Astrocyte (in vitro differentiated cells and primary cell): ENCODE measurements at regions not wholly inside any gene's neighbourhood (a gene's known extent, or its start where the extent isn't known, plus 50 kb on each side); places are given as distances from the start of the nearest gene placed in this dataset.
"Not testable (repeated sequence)": the region's sequence is repeated elsewhere in the genome, so short reads cannot be mapped to it uniquely, and the experiment has no call there.

Experiments
- DNase-seq: peaks from one replicate; pipeline ENCODE4 v3.0.0-alpha.2; 2010; ENCODE audit warnings: low read depth
- FAIRE-seq: peaks from 2 replicates; lab custom pipeline; 2011; peaks lifted over from hg19 to GRCh38; lab: Jason Lieb, UNC
- H2AFZ ChIP-seq: 2 replicates; pipeline ENCODE4 v1.6.0; 2012; ENCODE audit warnings: low read depth, low read length, inconsistent platforms
- H3K27ac ChIP-seq: 2 replicates; pipeline ENCODE4 v1.5.1; 2011; ENCODE audit warnings: low read depth, low read length, inconsistent platforms
- H3K27me3 ChIP-seq: 2 replicates; pipeline ENCODE4 v1.6.0; 2011; ENCODE audit warnings: low read length, inconsistent platforms; ENCODE audit not compliant: insufficient read depth
- H3K36me3 ChIP-seq: 2 replicates; pipeline ENCODE4 v1.5.1; 2011; ENCODE audit warnings: low read length, inconsistent platforms; ENCODE audit not compliant: insufficient read depth
- H3K4me1 ChIP-seq: 2 replicates; pipeline ENCODE4 v1.5.1; 2011; ENCODE audit warnings: low read length, inconsistent platforms; ENCODE audit not compliant: insufficient read depth
- H3K4me2 ChIP-seq: 2 replicates; pipeline ENCODE4 v1.6.0; 2012; ENCODE audit warnings: low read length, inconsistent platforms
- H3K4me3 ChIP-seq: 2 replicates; pipeline ENCODE4 v1.5.1; 2011; ENCODE audit warnings: low read depth, mild to moderate bottlenecking, low read length, inconsistent platforms; ENCODE audit not compliant: insufficient read depth
- H3K79me2 ChIP-seq: 2 replicates; pipeline ENCODE4 v1.6.0; 2012; ENCODE audit warnings: mild to moderate bottlenecking, low read length, inconsistent platforms; ENCODE audit not compliant: insufficient read depth
- H3K9ac ChIP-seq: 2 replicates; pipeline ENCODE4 v1.6.0; 2012; ENCODE audit warnings: mild to moderate bottlenecking, low read length, inconsistent platforms
- H3K9me3 ChIP-seq: 2 replicates; pipeline ENCODE4 v1.5.1; 2012; ENCODE audit warnings: low read depth, mild to moderate bottlenecking, low read length, inconsistent platforms; ENCODE audit not compliant: insufficient read depth
- H4K20me1 ChIP-seq: 2 replicates; pipeline ENCODE4 v1.6.0; 2012; ENCODE audit warnings: low read length, inconsistent platforms; ENCODE audit not compliant: insufficient read depth
- H3K27ac Mint-ChIP-seq: one replicate; pipeline ENCODE4 v1.8.0; 2021; ENCODE audit warnings: mild to moderate bottlenecking, mixed read lengths; ENCODE audit not compliant: unreplicated experiment
- H3K27me3 Mint-ChIP-seq: one replicate; pipeline ENCODE4 v1.8.0; 2021; ENCODE audit warnings: low read depth, mixed read lengths; ENCODE audit not compliant: unreplicated experiment
- H3K36me3 Mint-ChIP-seq: one replicate; pipeline ENCODE4 v1.8.0; 2021; ENCODE audit warnings: low read depth, mixed read lengths; ENCODE audit not compliant: unreplicated experiment
- H3K4me1 Mint-ChIP-seq: one replicate; pipeline ENCODE4 v1.8.0; 2021; ENCODE audit warnings: low read depth, mixed read lengths; ENCODE audit not compliant: unreplicated experiment
- H3K4me3 Mint-ChIP-seq: one replicate; pipeline ENCODE4 v1.8.0; 2021; ENCODE audit warnings: mild to moderate bottlenecking, moderate library complexity, mixed read lengths; ENCODE audit not compliant: unreplicated experiment
- H3K9me3 Mint-ChIP-seq: one replicate; pipeline ENCODE4 v1.8.0; 2021; ENCODE audit warnings: mild to moderate bottlenecking, mixed read lengths; ENCODE audit not compliant: unreplicated experiment
- EZH2 ChIP-seq: IDR thresholded peaks from 2 replicates; pipeline ENCODE4 v1.6.1; 2012; ENCODE audit warnings: mild to moderate bottlenecking, low read length, inconsistent platforms; ENCODE audit not compliant: insufficient read depth
- TF ChIP-seq, protein P1 (sequence below): IDR thresholded peaks from 2 replicates; pipeline ENCODE4 v1.5.1; 2011; ENCODE audit warnings: low read depth, mild to moderate bottlenecking, inconsistent platforms, low read length, moderate library complexity; ENCODE audit not compliant: insufficient read depth

DNA sequence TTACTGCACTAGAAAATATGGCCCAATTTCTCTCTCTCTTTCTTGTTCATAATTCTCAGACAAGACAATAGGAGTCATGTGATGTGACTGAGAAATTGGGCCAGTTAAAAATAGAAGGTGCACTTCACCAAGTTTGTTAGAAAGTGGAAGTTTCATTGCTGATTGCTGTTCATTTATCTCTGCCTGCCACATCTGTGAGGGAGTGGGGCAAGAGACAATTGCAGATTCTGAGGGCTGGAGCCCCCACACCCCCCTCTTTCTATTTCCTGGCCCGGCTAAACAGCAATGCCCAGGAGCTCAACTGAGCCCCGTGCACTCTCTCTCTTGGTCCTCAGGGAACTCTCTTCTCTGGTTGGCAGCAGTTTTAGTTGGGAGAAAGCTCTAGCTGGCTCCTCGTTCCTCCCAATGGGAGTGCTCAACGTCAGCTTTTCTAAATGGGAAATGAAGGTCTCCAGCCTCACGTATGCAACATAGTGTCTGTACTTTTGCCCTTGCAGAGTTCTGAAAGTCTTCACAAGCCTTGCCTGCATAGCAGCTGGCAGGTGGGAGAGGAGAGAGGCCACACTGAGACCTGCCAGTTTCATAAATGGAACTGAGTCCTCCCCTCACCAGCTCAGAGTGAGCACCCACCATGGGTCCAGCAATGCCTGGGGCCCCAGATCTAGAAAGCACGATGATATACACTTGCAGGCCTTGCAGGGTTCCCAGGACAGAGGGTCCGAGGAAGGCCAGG is 115.7 kb downstream of the MYCN start:
- no peak for DNase-seq
- TF ChIP-seq, protein P1, sequence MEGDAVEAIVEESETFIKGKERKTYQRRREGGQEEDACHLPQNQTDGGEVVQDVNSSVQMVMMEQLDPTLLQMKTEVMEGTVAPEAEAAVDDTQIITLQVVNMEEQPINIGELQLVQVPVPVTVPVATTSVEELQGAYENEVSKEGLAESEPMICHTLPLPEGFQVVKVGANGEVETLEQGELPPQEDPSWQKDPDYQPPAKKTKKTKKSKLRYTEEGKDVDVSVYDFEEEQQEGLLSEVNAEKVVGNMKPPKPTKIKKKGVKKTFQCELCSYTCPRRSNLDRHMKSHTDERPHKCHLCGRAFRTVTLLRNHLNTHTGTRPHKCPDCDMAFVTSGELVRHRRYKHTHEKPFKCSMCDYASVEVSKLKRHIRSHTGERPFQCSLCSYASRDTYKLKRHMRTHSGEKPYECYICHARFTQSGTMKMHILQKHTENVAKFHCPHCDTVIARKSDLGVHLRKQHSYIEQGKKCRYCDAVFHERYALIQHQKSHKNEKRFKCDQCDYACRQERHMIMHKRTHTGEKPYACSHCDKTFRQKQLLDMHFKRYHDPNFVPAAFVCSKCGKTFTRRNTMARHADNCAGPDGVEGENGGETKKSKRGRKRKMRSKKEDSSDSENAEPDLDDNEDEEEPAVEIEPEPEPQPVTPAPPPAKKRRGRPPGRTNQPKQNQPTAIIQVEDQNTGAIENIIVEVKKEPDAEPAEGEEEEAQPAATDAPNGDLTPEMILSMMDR, result no peak
- no peak for TF ChIP-seq EZH2
- Mint-ChIP-seq H3K4me3 (no peak overlapping the region), H3K9me3 (peaks cover 5% of the 10 kb centered on the region), H3K27ac (no peak overlapping the region), H3K4me1 (no peaks in the 10 kb centered on the region), H3K27me3 (peaks cover 27% of the 10 kb centered on the region), H3K36me3 (no peaks in the 10 kb centered on the region)
- Histone ChIP-seq H3K4me2 (no peak overlapping the region), H4K20me1 (no peaks in the 10 kb centered on the region), H3K27ac (no peak overlapping the region), H3K36me3 (no peaks in the 10 kb centered on the region), H3K9ac (no peak overlapping the region), H3K27me3 (no peaks in the 10 kb centered on the region), H3K4me3 (no peak overlapping the region), H3K9me3 (peaks cover 15% of the 10 kb centered on the region), H3K79me2 (no peaks in the 10 kb centered on the region), H3K4me1 (no peaks in the 10 kb centered on the region), H2AFZ (no peak overlapping the region)
- no peak for FAIRE-seq

DNA sequence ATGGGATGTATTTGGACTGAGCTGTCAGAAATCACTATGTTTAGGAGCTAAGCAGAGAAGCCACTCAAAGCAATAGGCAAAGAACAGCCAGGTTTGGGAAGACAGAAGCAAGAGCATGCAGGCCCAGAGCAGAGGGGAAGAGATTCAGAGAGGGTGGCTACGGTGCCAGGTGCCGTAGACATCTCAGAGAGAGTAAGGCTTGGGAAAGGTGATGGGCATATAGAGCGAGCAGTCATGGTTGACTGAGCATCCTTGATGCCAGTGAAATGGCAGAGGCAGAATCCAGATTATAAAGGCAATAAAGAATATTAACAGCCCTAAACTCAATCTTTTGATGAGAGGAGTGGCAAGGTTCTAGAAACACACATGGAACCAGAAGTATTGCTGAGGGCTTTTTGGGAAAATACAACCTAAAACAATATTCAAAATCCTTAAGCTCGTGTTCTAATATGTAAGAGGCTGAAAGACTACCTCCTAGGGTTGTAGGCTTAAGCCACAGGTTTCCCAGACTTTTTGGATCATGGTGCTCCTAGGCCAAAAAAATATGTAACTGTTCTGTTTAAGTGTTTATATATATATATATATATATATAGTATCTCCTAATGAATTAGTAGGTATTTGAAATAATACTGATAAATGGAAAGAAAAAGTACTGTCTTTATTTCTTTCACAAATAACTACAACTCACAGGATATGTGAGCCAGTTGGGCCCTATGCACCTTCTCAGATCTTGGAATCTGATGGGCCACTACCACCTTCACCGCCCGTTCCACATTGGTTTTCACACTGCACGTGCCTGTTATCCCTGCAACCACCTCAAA is 113.3 kb downstream of the MYCN start:
- DNase-seq (no peak), FAIRE-seq (no peak)
- H3K4me1 ChIP-seq, result no peaks in the 10 kb centered on the region
- peaks cover 10% of the 10 kb centered on the region for H3K9me3 ChIP-seq
- H3K27me3 ChIP-seq, result no peaks in the 10 kb centered on the region
- no peaks in the 10 kb centered on the region for H3K79me2 ChIP-seq
- Mint-ChIP-seq H3K9me3 (no peaks in the 10 kb centered on the region), H3K4me3 (no peak overlapping the region), H3K36me3 (no peaks in the 10 kb centered on the region), H3K27ac (no peak overlapping the region), H3K27me3 (peaks cover 20% of the 10 kb centered on the region), H3K4me1 (no peaks in the 10 kb centered on the region)
- no peak overlapping the region for H3K4me3 ChIP-seq
- H3K4me2 ChIP-seq, result no peak overlapping the region
- H3K36me3 ChIP-seq, result no peaks in the 10 kb centered on the region
- no peak overlapping the region for H2AFZ ChIP-seq
- H3K9ac ChIP-seq, result no peak overlapping the region
- no peak for TF ChIP-seq EZH2
- TF ChIP-seq, protein P1, result no peak
- no peak overlapping the region for H3K27ac ChIP-seq
- H4K20me1 ChIP-seq, result no peaks in the 10 kb centered on the region

DNA sequence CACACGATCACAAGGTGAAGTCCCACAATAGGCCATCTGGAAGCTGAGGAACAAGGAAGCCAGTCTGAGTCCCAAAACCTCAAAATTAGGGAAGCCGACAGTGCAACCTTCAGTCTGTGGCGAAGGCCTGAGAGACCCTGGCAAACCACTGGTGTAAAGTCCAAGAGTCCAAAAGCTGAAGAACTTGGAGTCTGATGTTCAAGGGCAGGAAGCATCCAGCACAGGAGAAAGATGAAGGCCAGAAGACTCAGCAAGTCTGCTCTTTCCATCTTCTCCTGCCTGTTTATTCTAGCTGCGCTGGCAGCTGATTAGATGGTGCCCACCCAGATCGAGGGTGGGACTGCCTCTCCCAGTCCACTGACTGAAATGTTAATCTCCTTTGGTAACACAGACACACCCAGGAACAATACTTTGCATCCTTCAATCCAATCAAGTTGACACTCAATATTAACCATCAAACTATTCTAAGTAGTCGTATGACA is 112.3 kb downstream of the MYCN start:
- not testable (repeated sequence) for H3K4me2 ChIP-seq, H3K9me3 ChIP-seq, H3K27ac Mint-ChIP-seq, H3K4me3 ChIP-seq, H3K4me1 Mint-ChIP-seq, H3K9ac ChIP-seq, H4K20me1 ChIP-seq, H3K36me3 ChIP-seq, H3K4me3 Mint-ChIP-seq, H3K36me3 Mint-ChIP-seq, H3K9me3 Mint-ChIP-seq, H2AFZ ChIP-seq, H3K79me2 ChIP-seq, H3K27me3 ChIP-seq, H3K27ac ChIP-seq, H3K4me1 ChIP-seq, DNase-seq, FAIRE-seq
- peaks cover 20% of the 10 kb centered on the region for H3K27me3 Mint-ChIP-seq
